ENCODE measurements at regions not wholly inside any gene's neighbourhood (a gene's known extent, or its start where the extent isn't known, plus 50 kb on each side); places are given as distances from the start of the nearest gene placed in this dataset.

DNA sequence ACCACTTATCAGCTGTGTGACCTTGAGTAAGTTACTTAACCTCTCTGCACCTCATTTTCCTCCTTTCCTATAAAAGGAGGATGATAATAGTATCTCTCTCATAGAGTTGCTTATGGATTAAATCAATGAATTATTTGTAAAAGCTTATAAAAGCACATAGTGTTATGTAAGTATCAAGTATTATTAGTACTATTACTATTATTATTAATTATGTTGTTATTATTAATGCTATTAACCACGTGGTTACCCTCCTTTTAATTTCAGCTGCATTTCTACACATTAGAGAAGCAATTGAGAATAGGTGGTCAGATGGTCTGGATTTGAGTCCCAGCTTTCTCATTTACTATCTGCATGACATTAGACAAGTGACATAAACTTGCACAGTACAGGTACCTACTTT is 58.1 kb upstream of the WNT4 start:
- TF ChIP-seq, protein P1, sequence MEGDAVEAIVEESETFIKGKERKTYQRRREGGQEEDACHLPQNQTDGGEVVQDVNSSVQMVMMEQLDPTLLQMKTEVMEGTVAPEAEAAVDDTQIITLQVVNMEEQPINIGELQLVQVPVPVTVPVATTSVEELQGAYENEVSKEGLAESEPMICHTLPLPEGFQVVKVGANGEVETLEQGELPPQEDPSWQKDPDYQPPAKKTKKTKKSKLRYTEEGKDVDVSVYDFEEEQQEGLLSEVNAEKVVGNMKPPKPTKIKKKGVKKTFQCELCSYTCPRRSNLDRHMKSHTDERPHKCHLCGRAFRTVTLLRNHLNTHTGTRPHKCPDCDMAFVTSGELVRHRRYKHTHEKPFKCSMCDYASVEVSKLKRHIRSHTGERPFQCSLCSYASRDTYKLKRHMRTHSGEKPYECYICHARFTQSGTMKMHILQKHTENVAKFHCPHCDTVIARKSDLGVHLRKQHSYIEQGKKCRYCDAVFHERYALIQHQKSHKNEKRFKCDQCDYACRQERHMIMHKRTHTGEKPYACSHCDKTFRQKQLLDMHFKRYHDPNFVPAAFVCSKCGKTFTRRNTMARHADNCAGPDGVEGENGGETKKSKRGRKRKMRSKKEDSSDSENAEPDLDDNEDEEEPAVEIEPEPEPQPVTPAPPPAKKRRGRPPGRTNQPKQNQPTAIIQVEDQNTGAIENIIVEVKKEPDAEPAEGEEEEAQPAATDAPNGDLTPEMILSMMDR (IDR thresholded peaks at IDR 0.05): no peak
- TF ChIP-seq POLR2A (IDR thresholded peaks at IDR 0.05): no peak

Measured in gastroesophageal sphincter (tissue), 3 donors.